PC-9 (cell line): ENCODE measurements at regions not wholly inside any gene's neighbourhood (a gene's known extent, or its start where the extent isn't known, plus 50 kb on each side); places are given as distances from the start of the nearest gene placed in this dataset.

Source experiments
- EZH2 ChIP-seq: fragments of 200-600 bp; sonication (generic); IDR thresholded peaks from 2 replicates; pipeline ENCODE4 v1.8.0; 2017; ENCODE audit warnings: antibody characterized with exemption, low read depth
- TF ChIP-seq, protein P1 (sequence below): fragments of 200-600 bp; sonication (generic); conservative IDR thresholded peaks from 2 replicates; pipeline ENCODE4 v1.6.1; 2017; ENCODE audit warnings: mixed run types, antibody characterized with exemption, mild to moderate bottlenecking, moderate library complexity

DNA sequence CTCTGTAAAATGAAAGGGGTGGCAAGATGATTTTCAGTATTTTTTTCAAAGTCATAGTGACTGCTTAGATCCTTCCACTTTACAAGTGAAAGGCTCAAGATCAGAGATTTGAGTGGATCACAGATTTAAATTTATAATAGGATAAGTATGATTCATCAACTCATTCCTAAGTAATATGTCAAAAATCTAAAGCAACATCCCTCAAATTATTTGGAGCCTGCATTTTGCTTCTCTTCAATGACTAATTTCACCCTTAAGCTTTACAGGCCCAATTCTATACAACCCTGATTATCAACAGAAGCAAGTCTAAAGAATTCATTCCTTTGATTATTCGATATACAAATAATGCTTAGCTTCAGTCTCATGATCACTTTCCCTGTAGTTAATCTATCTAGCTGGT lies 93.9 kb upstream of the HEY2 start:
- TF ChIP-seq EZH2: no peak
- TF ChIP-seq, protein P1, sequence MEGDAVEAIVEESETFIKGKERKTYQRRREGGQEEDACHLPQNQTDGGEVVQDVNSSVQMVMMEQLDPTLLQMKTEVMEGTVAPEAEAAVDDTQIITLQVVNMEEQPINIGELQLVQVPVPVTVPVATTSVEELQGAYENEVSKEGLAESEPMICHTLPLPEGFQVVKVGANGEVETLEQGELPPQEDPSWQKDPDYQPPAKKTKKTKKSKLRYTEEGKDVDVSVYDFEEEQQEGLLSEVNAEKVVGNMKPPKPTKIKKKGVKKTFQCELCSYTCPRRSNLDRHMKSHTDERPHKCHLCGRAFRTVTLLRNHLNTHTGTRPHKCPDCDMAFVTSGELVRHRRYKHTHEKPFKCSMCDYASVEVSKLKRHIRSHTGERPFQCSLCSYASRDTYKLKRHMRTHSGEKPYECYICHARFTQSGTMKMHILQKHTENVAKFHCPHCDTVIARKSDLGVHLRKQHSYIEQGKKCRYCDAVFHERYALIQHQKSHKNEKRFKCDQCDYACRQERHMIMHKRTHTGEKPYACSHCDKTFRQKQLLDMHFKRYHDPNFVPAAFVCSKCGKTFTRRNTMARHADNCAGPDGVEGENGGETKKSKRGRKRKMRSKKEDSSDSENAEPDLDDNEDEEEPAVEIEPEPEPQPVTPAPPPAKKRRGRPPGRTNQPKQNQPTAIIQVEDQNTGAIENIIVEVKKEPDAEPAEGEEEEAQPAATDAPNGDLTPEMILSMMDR: no peak
